ENCODE measurements at regions not wholly inside any gene's neighbourhood (a gene's known extent, or its start where the extent isn't known, plus 50 kb on each side); places are given as distances from the start of the nearest gene placed in this dataset.

DNA sequence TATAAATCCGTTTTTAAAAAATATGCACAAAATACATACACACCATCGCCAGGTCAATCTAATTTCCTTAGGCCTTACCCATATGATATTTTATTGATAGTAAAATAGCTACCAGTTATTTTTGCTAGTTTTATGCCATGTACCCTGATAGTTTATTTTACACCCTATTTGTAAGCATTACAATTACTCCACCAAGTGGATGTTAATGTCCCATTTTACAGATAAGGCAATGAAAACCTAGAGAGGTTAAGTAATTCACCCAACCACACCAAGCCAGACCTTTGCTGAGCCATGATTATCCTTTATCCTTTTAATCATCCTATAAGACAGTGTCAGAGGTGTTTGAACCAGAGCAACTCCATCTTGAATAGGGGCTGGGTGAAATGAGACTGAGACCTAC is 86.8 kb downstream of the CBLN4 start:
- Histone ChIP-seq H3K18ac (ENCODE audit: low read depth in 1 of 2, low read length in 2 of 2) (no peak overlapping the region), H4K8ac (ENCODE audit: low read length) (no peak overlapping the region), H3K4me1 (ENCODE audit: control insufficient read depth, insufficient read depth, low read depth, low read length) (no peaks in the 10 kb centered on the region), H3K79me1 (replicated peaks; ENCODE audit: low read length, poor library complexity, severe bottlenecking) (no peaks in the 10 kb centered on the region), H3K14ac (ENCODE audit: low read length in 2 of 2) (no peak overlapping the region), H2BK15ac (ENCODE audit: low read depth, poor library complexity, severe bottlenecking) (no peak overlapping the region), H3K9ac (ENCODE audit: low read length) (no peak overlapping the region), H2BK120ac (ENCODE audit: low read depth, low read length) (no peak overlapping the region), H3K36me3 (ENCODE audit: control insufficient read depth in 1 of 2, insufficient read depth in 2 of 2, low read depth in 1 of 2, low read length in 2 of 2) (no peaks in the 10 kb centered on the region), H2BK5ac (ENCODE audit: low read depth, low read length, poor library complexity, severe bottlenecking) (no peak overlapping the region), H3K9me3 (ENCODE audit: control insufficient read depth, low read length) (peaks cover 22% of the 10 kb centered on the region), H3K23ac (ENCODE audit: low read length in 2 of 2) (no peak overlapping the region), H2AFZ (ENCODE audit: low read depth, low read length) (no peak overlapping the region), H4K91ac (ENCODE audit: low read length) (no peak overlapping the region), H2AK5ac (ENCODE audit: low read length, severe bottlenecking) (no peak overlapping the region), H3K4me3 (ENCODE audit: insufficient read depth in 1 of 2, low read depth in 1 of 2, low read length in 2 of 2) (no peak overlapping the region), H3K4me2 (ENCODE audit: low read length, poor library complexity, severe bottlenecking) (no peak overlapping the region), H3K27me3 (ENCODE audit: control insufficient read depth in 1 of 2, insufficient read depth in 1 of 2, low read length in 2 of 2) (no peaks in the 10 kb centered on the region), H3K27ac (ENCODE audit: low read length, poor library complexity, severe bottlenecking) (no peak overlapping the region), H2BK12ac (ENCODE audit: low read length in 2 of 2) (no peak overlapping the region), H3K4ac (ENCODE audit: low read depth in 1 of 2, low read length in 2 of 2) (no peak overlapping the region)
- no peak for DNase-seq
- WGBS = no CpG with 5 or more reads among the region's 2 CpGs

GRCh38 chr20:55893031-55893430 is 112.3 kb downstream of the CBLN4 start:
- no peak overlapping the region for H3K9ac ChIP-seq (ENCODE audit: low read length)
- H3K4me3 ChIP-seq (ENCODE audit: insufficient read depth in 1 of 2, low read depth in 1 of 2, low read length in 2 of 2) = no peak overlapping the region
- H3K27ac ChIP-seq (ENCODE audit: low read length, poor library complexity, severe bottlenecking) = no peak overlapping the region
- H2AK5ac ChIP-seq (ENCODE audit: low read length, severe bottlenecking) = no peak overlapping the region
- H4K8ac ChIP-seq (ENCODE audit: low read length) = no peak overlapping the region
- H3K4me1 ChIP-seq (ENCODE audit: control insufficient read depth, insufficient read depth, low read depth, low read length) = no peaks in the 10 kb centered on the region
- no peak for DNase-seq
- no peak overlapping the region for H4K91ac ChIP-seq (ENCODE audit: low read length)
- no peak overlapping the region for H3K4ac ChIP-seq (ENCODE audit: low read depth in 1 of 2, low read length in 2 of 2)
- no peak overlapping the region for H3K23ac ChIP-seq (ENCODE audit: low read length in 2 of 2)
- H2BK12ac ChIP-seq (ENCODE audit: low read length in 2 of 2) = no peak overlapping the region
- H2BK5ac ChIP-seq (ENCODE audit: low read depth, low read length, poor library complexity, severe bottlenecking) = no peak overlapping the region
- no peak overlapping the region for H3K14ac ChIP-seq (ENCODE audit: low read length in 2 of 2)
- no peaks in the 10 kb centered on the region for H3K27me3 ChIP-seq (ENCODE audit: control insufficient read depth in 1 of 2, insufficient read depth in 1 of 2, low read length in 2 of 2)
- no peak overlapping the region for H2BK15ac ChIP-seq (ENCODE audit: low read depth, poor library complexity, severe bottlenecking)
- H3K36me3 ChIP-seq (ENCODE audit: control insufficient read depth in 1 of 2, insufficient read depth in 2 of 2, low read depth in 1 of 2, low read length in 2 of 2) = no peaks in the 10 kb centered on the region
- H3K4me2 ChIP-seq (ENCODE audit: low read length, poor library complexity, severe bottlenecking) = no peak overlapping the region
- no peak overlapping the region for H2BK120ac ChIP-seq (ENCODE audit: low read depth, low read length)
- no peak overlapping the region for H3K18ac ChIP-seq (ENCODE audit: low read depth in 1 of 2, low read length in 2 of 2)
- no peak overlapping the region for H2AFZ ChIP-seq (ENCODE audit: low read depth, low read length)
- no peaks in the 10 kb centered on the region for H3K79me1 ChIP-seq (replicated peaks; ENCODE audit: low read length, poor library complexity, severe bottlenecking)
- H3K9me3 ChIP-seq (ENCODE audit: control insufficient read depth, low read length) = peaks cover 7% of the 10 kb centered on the region

DNA sequence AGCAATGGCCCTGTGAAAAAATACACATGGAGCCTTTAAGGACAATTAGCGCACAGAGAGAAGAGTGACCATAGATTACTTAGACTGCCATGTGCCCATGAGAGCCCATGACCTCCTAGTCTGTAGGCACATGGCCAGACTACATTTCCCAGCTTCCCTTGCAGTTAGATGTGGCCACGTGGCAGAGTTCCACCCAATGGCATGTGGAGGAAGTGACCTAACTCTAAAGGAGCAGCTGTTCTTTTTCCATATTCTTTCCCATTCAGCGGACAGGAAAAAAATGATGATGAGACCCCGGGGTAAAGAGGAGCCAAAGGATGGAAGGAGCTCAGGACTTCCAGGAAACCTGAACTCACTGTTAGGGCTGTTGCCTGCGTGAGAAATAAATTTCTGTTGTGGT is 116.6 kb downstream of the CBLN4 start:
- H3K18ac ChIP-seq (ENCODE audit: low read depth in 1 of 2, low read length in 2 of 2) = no peak overlapping the region
- no peak overlapping the region for H3K14ac ChIP-seq (ENCODE audit: low read length in 2 of 2)
- no peak overlapping the region for H3K27ac ChIP-seq (ENCODE audit: low read length, poor library complexity, severe bottlenecking)
- H4K91ac ChIP-seq (ENCODE audit: low read length) = no peak overlapping the region
- H3K4me1 ChIP-seq (ENCODE audit: control insufficient read depth, insufficient read depth, low read depth, low read length) = no peaks in the 10 kb centered on the region
- H3K4me3 ChIP-seq (ENCODE audit: insufficient read depth in 1 of 2, low read depth in 1 of 2, low read length in 2 of 2) = no peak overlapping the region
- no peak overlapping the region for H2AFZ ChIP-seq (ENCODE audit: low read depth, low read length)
- no peak overlapping the region for H3K4me2 ChIP-seq (ENCODE audit: low read length, poor library complexity, severe bottlenecking)
- no peaks in the 10 kb centered on the region for H3K27me3 ChIP-seq (ENCODE audit: control insufficient read depth in 1 of 2, insufficient read depth in 1 of 2, low read length in 2 of 2)
- no peaks in the 10 kb centered on the region for H3K79me1 ChIP-seq (replicated peaks; ENCODE audit: low read length, poor library complexity, severe bottlenecking)
- H2BK15ac ChIP-seq (ENCODE audit: low read depth, poor library complexity, severe bottlenecking) = no peak overlapping the region
- H3K4ac ChIP-seq (ENCODE audit: low read depth in 1 of 2, low read length in 2 of 2) = no peak overlapping the region
- no peak overlapping the region for H4K8ac ChIP-seq (ENCODE audit: low read length)
- WGBS = 85% methylated on average over 3 of the region's 5 CpGs
- peaks cover 7% of the 10 kb centered on the region for H3K9me3 ChIP-seq (ENCODE audit: control insufficient read depth, low read length)
- no peak overlapping the region for H3K9ac ChIP-seq (ENCODE audit: low read length)
- no peak overlapping the region for H2BK120ac ChIP-seq (ENCODE audit: low read depth, low read length)
- no peaks in the 10 kb centered on the region for H3K36me3 ChIP-seq (ENCODE audit: control insufficient read depth in 1 of 2, insufficient read depth in 2 of 2, low read depth in 1 of 2, low read length in 2 of 2)
- no peak overlapping the region for H2BK5ac ChIP-seq (ENCODE audit: low read depth, low read length, poor library complexity, severe bottlenecking)
- no peak overlapping the region for H3K23ac ChIP-seq (ENCODE audit: low read length in 2 of 2)
- H2BK12ac ChIP-seq (ENCODE audit: low read length in 2 of 2) = no peak overlapping the region
- no peak overlapping the region for H2AK5ac ChIP-seq (ENCODE audit: low read length, severe bottlenecking)
- DNase-seq = no peak

DNA sequence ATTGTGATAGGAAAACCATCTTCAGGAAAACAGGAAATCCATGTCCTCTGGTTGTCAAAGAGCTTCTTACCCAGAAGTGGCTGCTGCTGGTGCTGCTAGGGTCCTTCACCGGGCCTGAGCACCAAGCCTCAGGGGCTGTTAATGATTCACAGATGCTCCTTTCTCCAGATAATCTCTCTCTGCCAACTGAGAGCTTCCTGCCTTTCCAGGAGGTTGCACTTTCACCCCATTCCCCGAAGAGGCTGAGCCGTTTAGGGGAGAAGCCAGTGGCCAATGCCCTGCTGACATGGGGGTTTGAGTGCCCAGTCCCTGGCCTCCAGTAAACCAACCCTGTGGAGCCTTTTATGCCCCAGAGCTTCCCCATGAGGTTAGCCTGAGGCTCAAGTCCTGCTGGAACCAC is 122.4 kb downstream of the CBLN4 start:
- no peak overlapping the region for H2BK15ac ChIP-seq (ENCODE audit: low read depth, poor library complexity, severe bottlenecking)

More for the DNA sequence above, 122.4 kb downstream of the CBLN4 start:
- H3K23ac ChIP-seq (ENCODE audit: low read length in 2 of 2) = no peak overlapping the region
- H3K4me1 ChIP-seq (ENCODE audit: control insufficient read depth, insufficient read depth, low read depth, low read length) = no peaks in the 10 kb centered on the region
- H4K8ac ChIP-seq (ENCODE audit: low read length) = no peak overlapping the region
- H4K91ac ChIP-seq (ENCODE audit: low read length) = no peak overlapping the region
- peaks cover 7% of the 10 kb centered on the region for H3K9me3 ChIP-seq (ENCODE audit: control insufficient read depth, low read length)
- no peak overlapping the region for H3K14ac ChIP-seq (ENCODE audit: low read length in 2 of 2)
- no peak overlapping the region for H3K27ac ChIP-seq (ENCODE audit: low read length, poor library complexity, severe bottlenecking)
- WGBS = 67% methylated on average over 3 of the region's 3 CpGs
- DNase-seq = no peak
- H3K79me1 ChIP-seq (replicated peaks; ENCODE audit: low read length, poor library complexity, severe bottlenecking) = no peaks in the 10 kb centered on the region
- no peak overlapping the region for H3K4me3 ChIP-seq (ENCODE audit: insufficient read depth in 1 of 2, low read depth in 1 of 2, low read length in 2 of 2)
- H2AFZ ChIP-seq (ENCODE audit: low read depth, low read length) = no peak overlapping the region
- no peak overlapping the region for H2BK12ac ChIP-seq (ENCODE audit: low read length in 2 of 2)
- no peak overlapping the region for H3K9ac ChIP-seq (ENCODE audit: low read length)
- H2BK120ac ChIP-seq (ENCODE audit: low read depth, low read length) = no peak overlapping the region
- H3K27me3 ChIP-seq (ENCODE audit: control insufficient read depth in 1 of 2, insufficient read depth in 1 of 2, low read length in 2 of 2) = no peaks in the 10 kb centered on the region
- no peak overlapping the region for H3K18ac ChIP-seq (ENCODE audit: low read depth in 1 of 2, low read length in 2 of 2)
- no peak overlapping the region for H3K4ac ChIP-seq (ENCODE audit: low read depth in 1 of 2, low read length in 2 of 2)
- no peaks in the 10 kb centered on the region for H3K36me3 ChIP-seq (ENCODE audit: control insufficient read depth in 1 of 2, insufficient read depth in 2 of 2, low read depth in 1 of 2, low read length in 2 of 2)
- H2AK5ac ChIP-seq (ENCODE audit: low read length, severe bottlenecking) = no peak overlapping the region
- no peak overlapping the region for H3K4me2 ChIP-seq (ENCODE audit: low read length, poor library complexity, severe bottlenecking)
- no peak overlapping the region for H2BK5ac ChIP-seq (ENCODE audit: low read depth, low read length, poor library complexity, severe bottlenecking)

Measured in mesenchymal stem cell (in vitro differentiated cells and primary cell).